IMR-90 (cell line): ENCODE measurements at regions not wholly inside any gene's neighbourhood (a gene's known extent, or its start where the extent isn't known, plus 50 kb on each side); places are given as distances from the start of the nearest gene placed in this dataset.

Source experiments
- ATAC-seq: fragments of 200-7000 bp; cut with Tn5 transposase; 2 replicates; pipeline ENCODE4 v1.9.1; 2020; ENCODE audit warnings: low read depth, mild to moderate bottlenecking, moderate library complexity
- BruUV-seq: library from RNA; stranded (reverse); fragments of 400-500 nt; replicated peaks from 2 replicates; lab custom pipeline; 2021; lab: Mats Ljungman, UMichigan
- CTCF ChIA-PET: fragments of 300-600 bp; formaldehyde crosslinking; extraction: SDS; loops from one replicate; lab custom pipeline; 2021; ENCODE audit warnings: antibody characterized with exemption; lab: Yijun Ruan, JAX
- POLR2A ChIA-PET: fragments of 300-600 bp; sonication (Branson Sonifier 250); formaldehyde crosslinking; loops from one replicate; lab custom pipeline; 2022; ENCODE audit warnings: antibody characterized with exemption; ENCODE audit not compliant: unreplicated experiment; lab: Charles Lee
- DNase-seq: peaks from one replicate; pipeline ENCODE4 v3.0.0; 2013
- H2AFZ ChIP-seq: replicated peaks from 2 replicates; pipeline ENCODE3; 2013; ENCODE audit warnings: low read length, mild to moderate bottlenecking; ENCODE audit not compliant: poor library complexity
- H2AK5ac ChIP-seq: 2 replicates; pipeline ENCODE4 v1.6.1; 2013; ENCODE audit warnings: low read depth, low read length, inconsistent platforms
- H2AK9ac ChIP-seq: replicated peaks from 2 replicates; pipeline ENCODE3; 2013; ENCODE audit warnings: mild to moderate bottlenecking, low read depth, low read length, moderate library complexity; ENCODE audit not compliant: poor library complexity
- H2BK120ac ChIP-seq: 2 replicates; pipeline ENCODE4 v1.6.1; 2013; ENCODE audit warnings: low read depth, low read length, inconsistent platforms
- H2BK15ac ChIP-seq: 3 replicates; pipeline ENCODE4 v1.6.1; 2013; ENCODE audit warnings: low read depth, low read length, inconsistent platforms
- H2BK20ac ChIP-seq: 2 replicates; pipeline ENCODE4 v1.6.1; 2013; ENCODE audit warnings: low read depth, mild to moderate bottlenecking, inconsistent platforms, low read length, moderate library complexity
- H2BK5ac ChIP-seq: 2 replicates; pipeline ENCODE4 v1.6.1; 2013; ENCODE audit warnings: mild to moderate bottlenecking, low read depth, low read length, inconsistent platforms; ENCODE audit not compliant: poor library complexity, severe bottlenecking
- H3K14ac ChIP-seq: replicated peaks from 2 replicates; pipeline ENCODE4 v1.6.1; 2013; ENCODE audit warnings: low read depth, low read length, inconsistent platforms
- H3K18ac ChIP-seq: 2 replicates; pipeline ENCODE4 v1.6.1; 2013; ENCODE audit warnings: low read depth, low read length, control low read depth
- H3K23ac ChIP-seq: 2 replicates; pipeline ENCODE4 v1.6.1; 2013; ENCODE audit warnings: low read depth, low read length, inconsistent platforms
- H3K27ac ChIP-seq: 2 replicates; pipeline ENCODE4 v1.5.1; 2013; ENCODE audit warnings: mild to moderate bottlenecking, control low read depth, low read length; ENCODE audit not compliant: insufficient read depth
- H3K27me3 ChIP-seq: 2 replicates; pipeline ENCODE4 v1.6.1; 2013; ENCODE audit warnings: low read length; ENCODE audit not compliant: control insufficient read depth, insufficient read depth
- H3K36me3 ChIP-seq: 2 replicates; pipeline ENCODE4 v1.6.1; 2013; ENCODE audit warnings: low read length, mixed read lengths; ENCODE audit not compliant: control insufficient read depth, insufficient read depth
- H3K4ac ChIP-seq: 2 replicates; pipeline ENCODE4 v1.6.1; 2013; ENCODE audit warnings: low read depth, low read length, inconsistent platforms
- H3K4me1 ChIP-seq: 2 replicates; pipeline ENCODE4 v1.6.1; 2013; ENCODE audit warnings: low read length, mixed read lengths; ENCODE audit not compliant: control insufficient read depth, insufficient read depth
- H3K4me2 ChIP-seq: 2 replicates; pipeline ENCODE4 v1.6.1; 2013; ENCODE audit warnings: low read depth, mild to moderate bottlenecking, control low read depth, low read length, moderate library complexity
- H3K4me3 ChIP-seq: 2 replicates; pipeline ENCODE4 v1.5.1; 2013; ENCODE audit warnings: low read depth, mild to moderate bottlenecking, control low read depth, low read length, moderate library complexity; ENCODE audit not compliant: insufficient read depth
- H3K56ac ChIP-seq: 2 replicates; pipeline ENCODE4 v1.6.1; 2013; ENCODE audit warnings: low read length, inconsistent platforms; ENCODE audit not compliant: insufficient read depth; ENCODE audit errors: extremely low read depth
- H3K79me1 ChIP-seq, 2 experiments: 2 replicates each; pipeline ENCODE4 v1.6.1; 2013; ENCODE audit warnings: low read length in 2 of 2, inconsistent platforms in 1 of 2, low read depth in 1 of 2
- H3K9ac ChIP-seq: 2 replicates; pipeline ENCODE4 v1.6.1; 2013; ENCODE audit warnings: low read depth, low read length, control low read depth
- H3K9me1 ChIP-seq: 2 replicates; pipeline ENCODE4 v1.6.1; 2013; ENCODE audit warnings: low read length, inconsistent platforms; ENCODE audit not compliant: insufficient read depth
- H3K9me3 ChIP-seq: 2 replicates; pipeline ENCODE4 v1.6.1; 2013; ENCODE audit warnings: low read length; ENCODE audit not compliant: control insufficient read depth, insufficient read depth
- H4K20me1 ChIP-seq: 2 replicates; pipeline ENCODE4 v1.6.1; 2013; ENCODE audit warnings: low read length, inconsistent platforms; ENCODE audit not compliant: insufficient read depth
- H4K5ac ChIP-seq: 2 replicates; pipeline ENCODE4 v1.6.1; 2013; ENCODE audit warnings: mild to moderate bottlenecking, low read depth, low read length, control low read depth
- H4K8ac ChIP-seq, 2 experiments: 2 replicates each; pipeline ENCODE4 v1.6.1; 2013; ENCODE audit warnings: low read depth in 2 of 2, low read length in 2 of 2, control low read depth in 1 of 2, inconsistent platforms in 1 of 2
- H4K91ac ChIP-seq: 2 replicates; pipeline ENCODE4 v1.6.1; 2013; ENCODE audit warnings: low read depth, low read length, inconsistent platforms; ENCODE audit not compliant: insufficient read depth
- CEBPB ChIP-seq: IDR thresholded peaks from 2 replicates; pipeline ENCODE4 v1.6.1; 2012; ENCODE audit warnings: low read depth, low read length, improper control_type of control experiment
- FOS ChIP-seq: fragments of 150-350 bp; IDR thresholded peaks from 2 replicates; pipeline ENCODE4 v1.6.1; 2016; ENCODE audit warnings: low read depth, low read length
- WGBS, 2 experiments: methylation state at CpG; one replicate each; pipeline versions ENCODE4 v1.1.5 to v1.1.7; 2013; ENCODE audit warnings: missing lambda C conversion rate in 2 of 2; ENCODE audit not compliant: insufficient read length in 1 of 2; ENCODE audit errors: extremely low coverage in 2 of 2; 5-methylcytosine and 5-hydroxymethylcytosine counted together
- dilution Hi-C: fragments of 300-500 bp; cut with HindIII; formaldehyde crosslinking; loops from one replicate; pipeline ENCODE4 v1.14.3; 2018; ENCODE audit warnings: low sequenced_read_pairs; ENCODE audit not compliant: unreplicated experiment
- in situ Hi-C: fragments of 300-500 bp; cut with MboI; formaldehyde crosslinking; loops from 3 replicates; pipeline ENCODE4 v1.14.3; 2019; ENCODE audit warnings: low sequenced_read_pairs, inconsistent platforms, mixed read lengths
- intact Hi-C: fragments of 100-400 bp; cut with micrococcal nuclease; formaldehyde crosslinking; loops from 2 replicates; pipeline ENCODE4 v1.10.0; 2022

DNA sequence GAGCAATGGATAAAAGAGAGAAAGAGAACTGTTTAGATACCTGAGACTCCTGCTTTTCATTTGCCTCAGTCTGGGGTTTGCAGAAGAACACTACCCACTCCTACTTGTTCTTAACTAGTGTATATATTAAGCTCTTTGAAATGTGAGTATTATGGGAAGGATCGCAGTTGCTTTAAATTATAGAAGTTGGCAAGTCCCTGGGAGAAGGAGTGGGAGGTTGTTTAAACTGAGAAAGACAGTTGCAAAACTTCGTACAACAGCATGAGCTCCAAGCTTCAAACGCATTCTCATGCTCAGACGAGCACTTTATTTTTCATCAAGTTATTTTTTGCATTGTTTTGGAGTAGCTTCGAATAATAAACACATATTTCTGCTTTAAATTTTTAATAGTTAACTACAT, 88.1 kb upstream of the C1QTNF7 start:
- Histone ChIP-seq H2BK20ac (no peak overlapping the region), H2AFZ (no peak overlapping the region), H3K9ac (no peak overlapping the region), H2AK9ac (no peak overlapping the region), H2BK5ac (peak overlapping the region; percentile 21), H3K4me1 (peaks cover 15% of the 10 kb centered on the region), H4K91ac (no peak overlapping the region), H3K18ac (no peak overlapping the region), H4K5ac (no peak overlapping the region), H3K23ac (no peak overlapping the region), H2BK15ac (no peak overlapping the region), H3K36me3 (no peaks in the 10 kb centered on the region), H3K4me3 (no peak overlapping the region), H3K4me2 (peak overlapping the region; percentile 55), H3K4ac (no peak overlapping the region), H4K20me1 (no peaks in the 10 kb centered on the region), H3K27ac (peak overlapping the region; percentile 42; the same call in 1 of the 2 replicates), H3K56ac (no peak overlapping the region), H2BK120ac (no peak overlapping the region), H3K27me3 (peaks cover 5% of the 10 kb centered on the region), H3K9me3 (no peaks in the 10 kb centered on the region), H2AK5ac (no peak overlapping the region), H3K79me1 (no peaks in the 10 kb centered on the region), H3K14ac (no peak overlapping the region), H3K9me1 (peaks cover 11% of the 10 kb centered on the region), H4K8ac (no peak overlapping the region)
- 0% methylated on average over 1 of the region's 5 CpGs; no CpG with 5 or more reads in 1 of the 2 experiments for WGBS, 2 experiments
- POLR2A ChIA-PET = no interaction called here
- intact Hi-C loops = loop anchor here (5.0 kb wide), 2 partner anchors 63 to 102 kb away; no protein-coding TSS in a partner anchor
- TF ChIP-seq CEBPB (peak; percentile 59), FOS (no peak)
- DNase-seq = peak; percentile 82
- dilution Hi-C loops = no loop called here
- in situ Hi-C loops = loop anchor here (10.0 to 25.0 kb wide), 2 partner anchors 115 to 1427 kb away; no protein-coding TSS in a partner anchor
- no TSS peak for BruUV-seq
- peak; percentile 32 for ATAC-seq
- CTCF ChIA-PET = interaction anchor here (0.6 to 1.4 kb wide), 2 partner anchors 9 to 106 kb away, joined by 3 to 4 read pairs; no protein-coding TSS in a partner anchor
